ENCODE measurements at regions not wholly inside any gene's neighbourhood (a gene's known extent, or its start where the extent isn't known, plus 50 kb on each side); places are given as distances from the start of the nearest gene placed in this dataset.

DNA sequence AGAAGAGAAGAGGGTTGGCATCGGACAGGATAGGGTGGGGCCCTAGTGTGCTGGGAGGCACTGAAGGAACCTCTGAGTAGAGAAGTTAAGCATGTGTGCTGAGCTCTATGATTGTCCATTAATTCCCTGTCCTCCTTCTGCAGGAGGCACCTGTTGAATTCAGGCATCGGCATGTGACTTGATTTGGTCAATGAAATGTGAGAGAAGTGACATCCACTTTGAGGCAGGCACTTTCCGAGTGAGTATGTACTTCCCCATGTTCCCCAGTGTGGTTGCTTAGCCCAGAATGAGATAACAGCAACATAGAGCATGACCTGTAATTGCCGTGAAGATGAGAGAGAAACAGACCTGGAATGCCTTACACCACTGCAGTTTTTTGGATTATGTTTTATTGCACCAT, 224.8 kb downstream of the RPLP1 start:
- no peak for TF ChIP-seq TAF1 (IDR thresholded peaks at IDR 0.05; ENCODE audit: low read depth)
- TF ChIP-seq, protein P1, sequence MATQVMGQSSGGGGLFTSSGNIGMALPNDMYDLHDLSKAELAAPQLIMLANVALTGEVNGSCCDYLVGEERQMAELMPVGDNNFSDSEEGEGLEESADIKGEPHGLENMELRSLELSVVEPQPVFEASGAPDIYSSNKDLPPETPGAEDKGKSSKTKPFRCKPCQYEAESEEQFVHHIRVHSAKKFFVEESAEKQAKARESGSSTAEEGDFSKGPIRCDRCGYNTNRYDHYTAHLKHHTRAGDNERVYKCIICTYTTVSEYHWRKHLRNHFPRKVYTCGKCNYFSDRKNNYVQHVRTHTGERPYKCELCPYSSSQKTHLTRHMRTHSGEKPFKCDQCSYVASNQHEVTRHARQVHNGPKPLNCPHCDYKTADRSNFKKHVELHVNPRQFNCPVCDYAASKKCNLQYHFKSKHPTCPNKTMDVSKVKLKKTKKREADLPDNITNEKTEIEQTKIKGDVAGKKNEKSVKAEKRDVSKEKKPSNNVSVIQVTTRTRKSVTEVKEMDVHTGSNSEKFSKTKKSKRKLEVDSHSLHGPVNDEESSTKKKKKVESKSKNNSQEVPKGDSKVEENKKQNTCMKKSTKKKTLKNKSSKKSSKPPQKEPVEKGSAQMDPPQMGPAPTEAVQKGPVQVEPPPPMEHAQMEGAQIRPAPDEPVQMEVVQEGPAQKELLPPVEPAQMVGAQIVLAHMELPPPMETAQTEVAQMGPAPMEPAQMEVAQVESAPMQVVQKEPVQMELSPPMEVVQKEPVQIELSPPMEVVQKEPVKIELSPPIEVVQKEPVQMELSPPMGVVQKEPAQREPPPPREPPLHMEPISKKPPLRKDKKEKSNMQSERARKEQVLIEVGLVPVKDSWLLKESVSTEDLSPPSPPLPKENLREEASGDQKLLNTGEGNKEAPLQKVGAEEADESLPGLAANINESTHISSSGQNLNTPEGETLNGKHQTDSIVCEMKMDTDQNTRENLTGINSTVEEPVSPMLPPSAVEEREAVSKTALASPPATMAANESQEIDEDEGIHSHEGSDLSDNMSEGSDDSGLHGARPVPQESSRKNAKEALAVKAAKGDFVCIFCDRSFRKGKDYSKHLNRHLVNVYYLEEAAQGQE (IDR thresholded peaks at IDR 0.05; ENCODE audit: low read depth), result no peak
- TF ChIP-seq TEAD4 (IDR thresholded peaks at IDR 0.05), result no peak
- TF ChIP-seq RAD21 (IDR thresholded peaks at IDR 0.05; ENCODE audit: low read depth), result no peak
- no peak for TF ChIP-seq CEBPB (IDR thresholded peaks at IDR 0.05)
- no peak for TF ChIP-seq FOXM1 (IDR thresholded peaks at IDR 0.05; ENCODE audit: borderline replicate concordance, low read depth)
- no peak for TF ChIP-seq CREB1 (IDR thresholded peaks at IDR 0.05; ENCODE audit: low read depth)
- TF ChIP-seq, protein P2, sequence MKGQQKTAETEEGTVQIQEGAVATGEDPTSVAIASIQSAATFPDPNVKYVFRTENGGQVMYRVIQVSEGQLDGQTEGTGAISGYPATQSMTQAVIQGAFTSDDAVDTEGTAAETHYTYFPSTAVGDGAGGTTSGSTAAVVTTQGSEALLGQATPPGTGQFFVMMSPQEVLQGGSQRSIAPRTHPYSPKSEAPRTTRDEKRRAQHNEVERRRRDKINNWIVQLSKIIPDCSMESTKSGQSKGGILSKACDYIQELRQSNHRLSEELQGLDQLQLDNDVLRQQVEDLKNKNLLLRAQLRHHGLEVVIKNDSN (IDR thresholded peaks at IDR 0.05), result no peak
- TF ChIP-seq, protein P3, sequence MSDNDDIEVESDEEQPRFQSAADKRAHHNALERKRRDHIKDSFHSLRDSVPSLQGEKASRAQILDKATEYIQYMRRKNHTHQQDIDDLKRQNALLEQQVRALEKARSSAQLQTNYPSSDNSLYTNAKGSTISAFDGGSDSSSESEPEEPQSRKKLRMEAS (IDR thresholded peaks at IDR 0.05), result no peak
- TF ChIP-seq TCF12 (IDR thresholded peaks at IDR 0.05; ENCODE audit: low read depth), result no peak
- no peak for TF ChIP-seq YY1 (IDR thresholded peaks at IDR 0.05; ENCODE audit: low read depth)
- no peak for TF ChIP-seq NFIC (IDR thresholded peaks at IDR 0.05)
- TF ChIP-seq EP300 (IDR thresholded peaks at IDR 0.05; ENCODE audit: borderline replicate concordance), result no peak
- no peak for TF ChIP-seq ZBTB7A (IDR thresholded peaks at IDR 0.05; ENCODE audit: low read depth)
- TF ChIP-seq EGR1 (IDR thresholded peaks at IDR 0.05), result no peak

DNA sequence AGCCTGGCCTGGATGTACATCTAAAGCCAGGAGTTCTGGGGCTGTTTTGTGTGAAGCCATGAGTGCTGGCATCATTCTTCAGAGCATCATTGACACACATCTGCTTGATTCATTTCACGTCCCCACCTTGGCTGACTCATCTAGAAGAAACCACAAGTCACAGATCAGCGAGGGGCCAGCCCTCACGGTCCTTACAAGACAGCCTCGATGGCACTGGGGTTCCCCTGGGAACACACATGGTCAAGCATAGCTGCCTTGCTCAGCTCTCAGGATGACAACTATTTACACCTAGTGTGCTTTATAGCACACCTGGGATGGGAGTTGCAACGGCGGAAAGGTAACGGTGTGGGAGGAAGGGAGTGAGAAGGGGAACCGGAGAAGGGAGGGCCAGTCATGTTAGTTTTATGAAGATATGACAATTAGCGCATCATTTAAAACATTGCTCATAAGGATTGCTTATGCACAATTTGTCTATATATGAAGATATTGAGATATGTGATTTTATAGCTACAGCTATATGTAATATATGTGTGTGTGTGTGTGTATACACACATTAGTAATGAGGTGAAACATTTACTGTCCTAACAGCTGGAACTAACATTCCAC, 227.1 kb downstream of the RPLP1 start:
- TF ChIP-seq, protein P2 (IDR thresholded peaks at IDR 0.05), result no peak

DNA sequence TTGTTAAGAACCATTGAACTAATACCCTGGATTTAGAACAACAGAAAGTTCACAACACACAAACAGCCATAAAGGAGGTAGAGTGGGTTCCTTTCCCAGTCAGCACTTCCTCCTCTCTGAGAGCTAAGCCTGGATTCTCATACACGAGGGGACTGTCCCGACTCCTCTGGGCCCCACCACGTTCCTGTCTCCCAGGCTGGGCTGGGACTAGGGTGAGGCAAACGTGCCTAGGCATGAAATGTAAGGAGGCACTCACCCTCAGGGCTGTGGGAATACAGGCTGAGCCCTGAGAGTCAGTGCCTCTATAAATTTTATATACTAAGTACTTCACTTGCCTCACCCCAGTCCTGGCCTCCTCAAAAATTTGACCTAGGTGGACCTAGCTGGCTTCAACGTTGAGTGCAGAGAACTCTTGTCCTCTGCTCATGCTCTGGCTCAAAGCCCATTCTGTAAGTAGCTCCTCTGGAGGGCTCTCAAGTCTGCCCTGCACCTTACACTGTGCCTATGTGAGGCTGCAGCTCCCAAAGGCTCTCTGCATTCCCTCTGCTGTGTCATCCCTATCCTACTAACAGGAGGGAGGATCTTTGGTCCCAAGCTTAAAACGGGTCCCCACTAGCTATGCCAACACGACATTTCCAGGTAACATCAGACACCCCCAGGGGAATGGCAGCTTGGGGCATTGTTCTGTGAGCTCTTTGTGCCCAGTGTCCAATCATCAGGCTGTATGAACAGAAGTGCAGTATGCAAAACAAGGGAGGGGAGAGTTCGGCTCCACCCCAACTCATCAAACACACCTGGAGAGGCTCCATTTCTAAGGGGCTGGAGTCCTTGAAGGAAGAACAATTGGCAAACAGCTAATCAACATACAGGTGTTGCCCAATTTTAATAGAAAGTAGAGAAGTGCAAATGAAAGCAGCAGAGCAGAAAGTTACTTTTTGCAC, 233.2 kb downstream of the RPLP1 start:
- TF ChIP-seq ZBTB7A (IDR thresholded peaks at IDR 0.05; ENCODE audit: low read depth) (no peak), FOXM1 (IDR thresholded peaks at IDR 0.05; ENCODE audit: borderline replicate concordance, low read depth) (0 out of 2 replicates have a peak, but pooled peaks have one; percentile 10)

DNA sequence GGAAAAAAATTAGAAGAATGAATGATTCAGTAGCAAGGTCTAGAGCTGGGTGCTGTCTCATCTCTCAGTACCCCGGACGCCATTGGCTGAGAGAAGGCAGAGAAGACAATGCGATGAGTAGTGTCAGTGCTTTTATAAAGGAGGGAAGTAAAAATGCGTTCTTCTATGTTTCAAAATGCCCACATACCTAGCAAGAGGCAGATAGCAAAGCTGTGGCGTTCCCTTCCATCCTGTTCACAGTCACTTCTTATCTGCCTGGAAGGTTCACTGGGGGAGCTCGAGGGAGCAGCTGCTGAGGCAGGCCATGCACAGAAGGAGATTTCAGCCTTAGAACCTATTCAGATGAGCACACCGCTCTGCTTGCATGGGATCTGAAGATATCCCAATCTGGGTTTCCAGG, 234.0 kb downstream of the RPLP1 start:
- TF ChIP-seq CREB1 (IDR thresholded peaks at IDR 0.05; ENCODE audit: low read depth) (no peak), ZBTB7A (IDR thresholded peaks at IDR 0.05; ENCODE audit: low read depth) (no peak), CEBPB (IDR thresholded peaks at IDR 0.05) (no peak), NFIC (IDR thresholded peaks at IDR 0.05) (no peak), EP300 (IDR thresholded peaks at IDR 0.05; ENCODE audit: borderline replicate concordance) (no peak), TCF12 (IDR thresholded peaks at IDR 0.05; ENCODE audit: low read depth) (no peak), TAF1 (IDR thresholded peaks at IDR 0.05; ENCODE audit: low read depth) (no peak), YY1 (IDR thresholded peaks at IDR 0.05; ENCODE audit: low read depth) (no peak), TEAD4 (IDR thresholded peaks at IDR 0.05) (no peak), EGR1 (IDR thresholded peaks at IDR 0.05) (no peak), FOXM1 (IDR thresholded peaks at IDR 0.05; ENCODE audit: borderline replicate concordance, low read depth) (no peak), RAD21 (IDR thresholded peaks at IDR 0.05; ENCODE audit: low read depth) (no peak)
- TF ChIP-seq, protein P1 (IDR thresholded peaks at IDR 0.05; ENCODE audit: low read depth), result no peak
- TF ChIP-seq, protein P3 (IDR thresholded peaks at IDR 0.05), result no peak
- TF ChIP-seq, protein P2 (IDR thresholded peaks at IDR 0.05), result no peak

DNA sequence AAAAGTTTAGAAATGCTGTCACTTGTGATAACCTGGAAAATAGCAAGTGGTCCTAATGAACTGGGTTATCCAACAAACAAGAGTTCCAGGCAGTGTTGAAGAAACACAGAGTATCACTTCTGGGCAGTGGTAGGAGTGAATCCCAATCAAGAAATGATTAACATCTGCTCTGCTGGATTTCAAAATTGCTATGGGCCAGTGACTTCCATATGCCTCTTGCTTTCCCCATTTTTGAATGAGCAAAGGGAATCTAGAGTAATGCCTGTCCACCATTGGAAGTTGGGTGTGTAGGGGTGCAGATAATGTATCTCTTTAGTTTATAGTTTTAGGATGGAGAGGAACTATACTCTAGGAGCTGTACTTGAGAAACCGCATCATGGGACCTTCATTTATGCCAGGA, 236.5 kb downstream of the RPLP1 start:
- TF ChIP-seq ZBTB7A (IDR thresholded peaks at IDR 0.05; ENCODE audit: low read depth) (no peak), TAF1 (IDR thresholded peaks at IDR 0.05; ENCODE audit: low read depth) (no peak), TEAD4 (IDR thresholded peaks at IDR 0.05) (no peak), FOXM1 (IDR thresholded peaks at IDR 0.05; ENCODE audit: borderline replicate concordance, low read depth) (no peak), EGR1 (IDR thresholded peaks at IDR 0.05) (no peak), TCF12 (IDR thresholded peaks at IDR 0.05; ENCODE audit: low read depth) (no peak), EP300 (IDR thresholded peaks at IDR 0.05; ENCODE audit: borderline replicate concordance) (no peak), RAD21 (IDR thresholded peaks at IDR 0.05; ENCODE audit: low read depth) (no peak), CEBPB (IDR thresholded peaks at IDR 0.05) (no peak), NFIC (IDR thresholded peaks at IDR 0.05) (no peak), YY1 (IDR thresholded peaks at IDR 0.05; ENCODE audit: low read depth) (no peak), CREB1 (IDR thresholded peaks at IDR 0.05; ENCODE audit: low read depth) (no peak)
- TF ChIP-seq, protein P3 (IDR thresholded peaks at IDR 0.05), result no peak
- TF ChIP-seq, protein P1 (IDR thresholded peaks at IDR 0.05; ENCODE audit: low read depth), result no peak
- TF ChIP-seq, protein P2 (IDR thresholded peaks at IDR 0.05), result no peak

Measured in Ishikawa (cell line).